Stimulated activated CD4-positive, alpha-beta T cell treated with anti-CD3 and anti-CD28 coated beads, TNF-alpha, amount 100 ng/mL, for 48 hours (primary cell): ENCODE measurements at regions not wholly inside any gene's neighbourhood (a gene's known extent, or its start where the extent isn't known, plus 50 kb on each side); places are given as distances from the start of the nearest gene placed in this dataset.

Experiments
- DNase-seq, 3 donors: peaks; one replicate each; pipeline ENCODE4 v3.0.0-alpha.2; 2020; ENCODE audit warnings: low read depth in 3 of 3

GRCh38 chr2:129133692-129134641 lies 815.3 kb upstream of the HS6ST1 start:
- DNase-seq: no peak

DNA sequence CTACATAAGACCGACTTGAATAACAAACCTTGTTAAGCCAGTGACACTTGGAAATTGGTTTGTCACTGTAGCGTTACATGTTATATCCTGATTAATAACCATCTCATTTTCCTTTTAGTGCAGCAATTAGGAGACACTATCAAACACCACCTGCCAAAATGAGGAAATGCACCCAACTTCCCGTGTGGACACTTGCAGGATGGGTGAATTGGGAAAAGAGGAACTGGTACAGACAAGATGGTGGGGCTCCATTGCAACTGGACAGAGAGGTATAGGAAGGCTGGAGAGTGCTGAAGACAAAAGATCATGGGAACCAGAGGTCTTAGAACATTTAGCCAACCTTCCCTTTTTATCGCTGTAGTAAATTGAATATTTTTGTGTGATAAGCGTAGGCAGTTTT lies 816.3 kb upstream of the HS6ST1 start:
- DNase-seq: no peak

DNA sequence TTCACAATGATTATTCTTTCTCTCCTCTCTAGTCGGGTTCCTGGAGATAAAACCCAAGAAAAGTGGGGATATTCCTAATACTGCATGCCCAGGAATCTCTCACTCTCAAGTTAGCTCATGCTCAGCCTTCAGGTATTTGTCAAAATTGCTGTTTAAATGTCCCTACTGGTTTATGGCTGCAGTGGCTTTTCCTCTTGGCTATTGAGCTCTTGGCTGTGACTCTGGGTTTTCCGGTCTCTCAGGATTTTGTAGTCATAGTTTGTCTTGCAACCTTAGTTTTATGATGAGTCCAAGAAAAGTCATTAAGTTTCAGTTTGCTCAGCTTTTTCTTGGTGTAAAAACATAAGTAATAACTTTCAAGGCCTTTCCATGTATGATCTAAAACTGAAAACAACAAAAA lies 820.7 kb upstream of the HS6ST1 start:
- no peak for DNase-seq

- no peak for DNase-seq
These were observed 823.8 kb upstream of the HS6ST1 start for GRCh38 chr2:129142465-129142864.

DNA sequence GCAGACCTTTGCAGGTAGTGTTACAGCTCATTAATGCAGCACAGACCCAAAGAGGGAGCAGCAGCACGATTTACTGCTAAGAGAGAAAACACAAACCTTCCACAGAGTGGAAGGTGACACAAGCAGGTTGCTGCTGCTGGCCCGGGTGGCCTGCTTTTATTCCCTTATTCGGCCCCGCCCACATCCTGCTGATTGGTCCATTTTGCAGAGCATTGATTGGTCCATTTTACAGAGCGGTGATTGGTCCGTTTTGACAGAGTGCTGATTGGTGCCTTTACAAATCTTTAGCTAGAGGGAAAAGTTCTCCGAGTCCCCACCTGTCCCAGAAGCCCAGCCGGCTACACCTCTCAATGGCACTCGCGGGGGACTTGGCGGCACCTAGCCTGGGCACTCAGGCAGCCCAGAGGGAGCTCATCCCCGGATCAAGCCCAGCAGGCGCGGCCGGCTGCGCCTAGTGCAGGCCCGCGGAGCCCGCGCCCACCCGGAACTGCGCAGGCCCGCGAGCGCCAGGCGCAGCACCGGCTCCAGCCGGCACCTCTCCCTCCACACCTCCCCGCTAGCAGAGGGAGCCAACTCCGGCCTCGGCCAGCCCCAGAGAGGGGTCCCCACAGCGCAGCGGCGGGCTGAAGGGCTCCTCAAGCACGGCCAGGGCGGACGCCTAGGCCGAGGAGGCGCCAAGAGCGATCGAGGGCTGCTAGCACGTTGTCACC lies 825.6 kb upstream of the HS6ST1 start:
- DNase-seq: no peak

GRCh38 chr2:129152514-129152913 lies 827.0 kb upstream of the RAB6C start:
- no peak for DNase-seq

DNA sequence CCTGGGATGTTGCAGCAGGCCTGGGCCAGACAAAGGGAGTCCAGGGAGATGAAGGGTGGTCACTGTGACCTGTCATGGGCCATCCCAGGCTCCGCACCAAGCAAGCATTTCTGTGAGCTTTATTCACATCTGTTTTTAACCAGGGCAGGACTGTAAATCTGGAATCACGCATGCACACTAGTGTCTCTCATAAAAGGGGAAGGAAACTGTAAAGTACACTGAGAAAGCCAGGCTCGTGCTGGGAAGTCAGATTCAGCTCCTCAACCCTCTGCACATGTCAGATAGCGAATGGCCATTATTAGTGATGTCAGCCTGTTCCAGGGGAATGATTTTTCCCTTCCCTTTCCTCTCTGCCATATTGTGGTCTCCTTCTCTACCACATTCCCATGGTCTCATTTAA lies 818.6 kb upstream of the RAB6C start:
- no peak for DNase-seq

DNA sequence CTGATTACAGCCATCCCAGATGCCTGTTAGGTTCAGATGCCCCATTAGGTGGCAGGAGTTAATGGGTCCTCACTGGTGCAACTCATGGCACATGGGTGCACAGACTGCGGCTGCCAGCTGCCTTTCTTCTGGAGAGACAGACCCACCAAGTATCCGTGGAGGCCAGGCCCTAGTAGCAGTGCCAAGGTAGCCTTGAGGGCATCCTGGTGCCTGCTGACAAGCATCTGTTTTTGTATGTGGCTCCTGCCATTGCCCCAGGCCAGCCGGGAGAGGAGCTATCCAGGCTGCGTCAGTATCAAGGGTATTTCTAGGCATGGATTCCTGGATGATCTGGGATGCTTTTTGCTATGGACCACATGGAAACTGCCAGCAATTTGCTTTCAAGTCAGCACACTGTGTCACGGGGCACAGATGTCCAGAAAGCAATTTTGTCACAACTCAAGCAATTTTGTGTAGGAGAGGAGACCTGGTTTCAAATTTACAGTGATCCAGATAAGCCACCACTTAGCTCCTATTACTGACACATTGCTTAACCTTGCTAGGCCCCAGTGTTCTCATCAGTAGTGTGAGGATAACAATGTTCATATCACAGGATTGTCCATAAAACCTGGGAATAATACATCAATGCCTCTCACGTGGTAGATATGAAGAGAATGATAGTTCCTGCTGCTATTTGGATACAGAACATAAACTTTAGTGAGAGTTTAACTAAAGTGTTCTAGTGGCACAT lies 815.1 kb upstream of the RAB6C start:
- no peak for DNase-seq

GRCh38 chr2:129165006-129165405 lies 814.5 kb upstream of the RAB6C start:
- no peak for DNase-seq

- DNase-seq: no peak
These were observed 812.0 kb upstream of the RAB6C start for GRCh38 chr2:129167456-129167855.

DNA sequence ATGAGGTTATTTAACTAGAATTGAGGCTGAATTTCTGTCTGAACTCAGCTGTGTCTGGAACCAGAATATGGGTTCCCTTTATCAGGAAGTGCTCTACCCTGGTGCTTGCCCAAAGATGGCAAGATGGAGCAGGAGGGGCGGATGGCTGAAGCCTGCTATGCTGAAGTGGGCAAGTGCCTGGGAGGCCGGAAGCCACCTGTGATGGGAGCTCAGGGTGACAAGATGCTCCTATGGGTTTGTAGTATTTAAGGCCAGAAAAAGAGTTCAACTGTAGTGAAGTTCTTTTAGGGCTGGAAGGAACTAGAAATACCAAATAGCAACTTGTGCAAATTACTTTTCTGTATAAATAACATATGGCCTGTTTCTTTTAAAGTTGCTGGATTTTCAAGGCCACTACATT lies 808.9 kb upstream of the RAB6C start:
- DNase-seq: no peak

DNA sequence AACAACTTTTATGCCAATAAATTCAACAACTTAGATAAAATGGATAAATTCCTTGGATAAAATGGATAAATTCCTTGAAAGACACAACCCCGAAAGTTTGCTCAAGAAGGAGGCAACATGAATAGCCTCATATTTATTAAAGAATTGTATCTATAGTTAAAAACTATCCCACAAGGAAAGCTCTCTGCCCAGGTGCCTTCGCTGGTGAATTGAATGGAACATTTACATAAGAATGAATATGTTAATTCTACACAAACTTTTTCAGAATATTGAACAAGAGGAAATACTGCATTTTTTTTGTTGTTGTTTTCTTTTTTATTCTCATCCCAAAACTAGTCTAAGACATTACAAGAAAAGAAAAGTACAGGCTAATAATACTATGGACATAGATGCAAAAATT lies 805.3 kb upstream of the RAB6C start:
- no peak for DNase-seq

DNA sequence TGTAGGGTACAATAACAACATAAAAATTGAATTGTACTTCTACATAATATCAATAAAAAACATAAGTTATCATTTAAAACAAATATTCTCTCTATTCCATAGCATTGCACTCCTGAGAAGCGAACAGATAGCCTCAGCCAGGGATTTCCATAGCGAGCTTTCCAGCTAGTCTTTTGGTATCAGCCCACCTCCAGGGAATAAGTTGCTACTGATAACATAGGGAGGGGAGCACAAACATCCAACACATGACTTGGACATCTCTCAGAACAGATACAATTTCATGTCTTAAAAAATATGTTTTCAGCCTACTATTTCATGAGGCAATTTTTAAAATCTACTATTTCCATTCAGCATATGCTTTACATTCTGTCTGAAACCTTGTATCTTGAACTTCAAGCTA lies 804.4 kb upstream of the RAB6C start:
- no peak for DNase-seq

- no peak for DNase-seq
These were observed 803.1 kb upstream of the RAB6C start for GRCh38 chr2:129176375-129176774.

GRCh38 chr2:129178356-129178755 lies 801.1 kb upstream of the RAB6C start:
- no peak for DNase-seq

DNA sequence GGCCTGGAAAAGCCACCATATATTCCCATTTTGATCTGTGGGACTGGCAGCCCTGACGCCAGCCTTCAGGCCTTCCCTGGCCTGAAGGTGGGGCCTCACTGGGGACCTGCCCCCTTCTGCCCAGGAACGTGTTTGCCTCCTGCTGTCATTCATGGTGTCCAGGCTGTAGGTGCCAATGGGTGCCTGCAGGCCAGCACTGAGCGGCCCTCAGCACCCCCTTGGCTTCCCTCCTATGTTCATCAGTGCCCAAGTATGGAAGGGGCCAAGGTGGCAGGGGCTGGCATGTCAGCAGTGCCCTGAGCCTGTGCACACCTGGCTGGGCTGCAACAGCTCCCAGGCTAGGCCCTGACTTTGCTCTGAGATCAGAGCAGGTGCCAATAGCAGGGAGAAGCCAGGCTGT lies 800.3 kb upstream of the RAB6C start:
- DNase-seq: no peak

DNA sequence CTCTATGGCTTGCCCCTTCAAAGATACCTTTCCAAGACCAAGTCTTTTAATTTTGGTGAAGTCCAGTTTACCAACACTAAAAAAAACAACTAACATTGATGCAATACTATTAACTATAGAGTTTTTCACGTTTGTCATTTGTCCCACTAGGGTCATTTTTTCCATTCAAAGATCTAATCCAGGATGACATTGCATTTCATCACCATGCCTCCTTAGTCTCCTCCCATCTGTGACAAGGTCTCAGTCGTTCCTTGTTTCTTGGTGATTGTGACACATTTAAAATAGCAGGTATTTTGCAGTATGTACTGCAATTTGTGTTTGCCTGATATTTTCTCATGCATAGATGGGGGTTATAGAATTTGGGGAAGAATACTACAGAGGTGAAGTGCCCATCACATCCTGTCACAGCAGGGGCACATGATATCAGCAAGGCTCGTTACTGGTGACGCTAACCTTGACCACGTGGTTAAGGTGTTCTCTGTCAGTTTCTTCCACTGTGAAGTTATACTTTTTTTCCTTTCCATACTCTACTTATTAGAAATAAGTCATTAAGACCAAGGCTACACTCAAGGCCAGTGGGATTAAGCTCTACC lies 799.2 kb upstream of the RAB6C start:
- no peak for DNase-seq

DNA sequence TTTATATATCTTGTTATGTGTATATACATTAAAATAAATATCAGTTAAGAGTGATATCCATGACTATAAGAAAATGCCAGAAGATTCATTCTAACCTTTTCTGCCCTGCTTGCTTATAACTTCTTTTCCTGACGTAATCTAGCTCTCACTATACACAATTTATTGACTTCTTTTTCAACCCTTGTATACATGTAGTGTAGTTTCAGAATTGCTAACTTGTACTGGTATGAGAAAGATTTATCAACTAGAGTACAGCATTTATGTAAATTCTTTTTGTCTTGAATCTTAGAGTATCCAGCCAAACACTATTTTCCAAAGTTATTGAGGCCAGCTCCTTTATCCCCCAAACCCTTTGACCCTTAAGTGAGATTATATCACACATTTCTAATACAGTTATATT lies 798.0 kb upstream of the RAB6C start:
- DNase-seq: no peak

DNA sequence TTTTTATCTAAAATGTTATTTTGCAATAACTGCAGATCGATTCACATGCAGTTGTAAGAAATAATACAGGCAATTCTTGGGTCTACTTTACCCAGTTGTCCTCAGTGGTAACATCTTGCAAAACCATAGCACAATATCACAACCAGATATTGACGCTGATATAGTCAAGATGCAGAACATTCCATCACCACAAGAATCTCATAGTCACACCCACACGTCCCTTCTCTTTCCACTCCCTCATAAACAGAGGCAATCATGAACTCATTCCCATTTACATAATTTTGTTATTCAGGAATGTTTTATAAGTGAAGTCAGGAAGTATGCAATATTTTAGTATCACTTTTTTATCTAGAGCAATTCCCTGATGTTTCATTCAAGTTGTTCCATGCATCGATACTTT lies 797.5 kb upstream of the RAB6C start:
- DNase-seq: no peak

DNA sequence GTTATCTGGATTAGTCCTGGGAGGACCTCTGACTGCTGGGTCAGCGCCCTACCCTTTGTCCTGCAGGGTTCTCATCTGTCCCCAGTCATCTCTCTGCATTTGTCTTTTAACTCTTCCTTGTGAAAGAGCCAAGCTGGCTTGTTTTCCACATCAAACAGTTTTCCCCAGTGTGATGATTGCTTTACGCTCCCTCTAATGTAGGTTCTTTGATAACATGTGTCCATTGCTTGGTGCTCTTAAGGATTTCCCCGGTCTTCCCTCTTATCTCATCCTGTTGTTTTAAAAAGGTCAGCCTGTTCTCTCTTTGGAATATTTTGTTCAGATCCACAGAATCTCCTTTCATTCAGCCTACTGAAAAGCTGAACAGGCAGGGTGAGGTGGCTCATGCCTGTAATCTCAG lies 792.1 kb upstream of the RAB6C start:
- DNase-seq: no peak

GRCh38 chr2:129188451-129188850 lies 791.0 kb upstream of the RAB6C start:
- DNase-seq: no peak
